GM18909 (cell line): ENCODE measurements at regions not wholly inside any gene's neighbourhood (a gene's known extent, or its start where the extent isn't known, plus 50 kb on each side); places are given as distances from the start of the nearest gene placed in this dataset.

ENCODE experiments used
- ATAC-seq: cut with Tn5 transposase; IDR thresholded peaks from one replicate; pipeline ENCODE4 v1.9.1; 2021; ENCODE audit warnings: mild to moderate bottlenecking; ENCODE audit not compliant: unreplicated experiment, poor library complexity

DNA sequence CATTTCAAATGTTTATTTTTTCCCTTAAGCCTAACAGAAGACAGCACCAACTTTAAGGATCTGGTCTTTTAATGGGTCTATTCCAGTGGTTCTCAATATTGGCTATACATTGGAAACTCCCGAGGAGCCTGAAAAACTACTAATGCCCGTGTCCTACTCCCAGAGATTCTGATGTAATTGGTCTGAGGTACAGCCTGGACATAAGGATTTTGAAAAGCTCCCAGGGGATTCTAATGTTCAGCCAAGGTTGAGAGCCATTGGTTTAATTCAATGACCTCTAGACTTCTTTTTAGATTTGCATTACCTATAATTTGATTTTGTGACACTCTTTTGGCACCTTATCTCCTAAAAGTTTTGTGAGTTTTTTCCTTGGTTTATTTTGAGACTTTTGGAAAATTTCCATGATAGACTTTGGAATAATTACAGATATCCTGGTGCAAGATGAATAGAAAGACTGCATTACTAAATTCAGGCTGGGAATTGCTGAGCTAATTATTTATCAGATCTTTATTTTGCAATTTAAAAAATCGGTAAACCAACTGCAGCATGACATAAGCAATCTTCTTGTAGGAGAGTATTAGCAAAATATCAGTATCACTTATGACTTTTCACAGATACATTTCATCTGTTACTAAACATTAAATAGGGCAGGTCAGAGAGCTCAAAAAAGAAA lies 91.5 kb upstream of the ELL2 start:
- ATAC-seq: no peak

DNA sequence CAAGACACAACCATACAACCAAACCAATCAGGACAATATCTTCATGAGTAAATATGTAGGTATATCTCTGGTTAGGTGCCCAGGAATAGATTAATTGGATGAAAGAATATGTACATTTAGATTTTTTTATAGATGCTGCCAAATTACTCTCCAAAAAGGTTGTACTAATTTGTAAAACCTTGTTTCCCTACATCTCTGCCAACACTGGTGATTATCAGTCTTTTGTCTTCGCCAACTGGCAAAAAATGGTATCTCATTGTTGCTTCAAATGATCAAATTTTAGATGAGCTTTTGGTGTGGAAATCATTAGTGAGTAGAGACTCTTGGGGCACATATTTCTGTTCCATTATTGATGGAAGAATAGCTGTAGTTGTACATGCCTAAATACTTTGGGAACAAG lies 90.7 kb upstream of the ELL2 start:
- no peak for ATAC-seq

GRCh38 chr5:96051401-96051830 lies 89.8 kb upstream of the ELL2 start:
- ATAC-seq: no peak

DNA sequence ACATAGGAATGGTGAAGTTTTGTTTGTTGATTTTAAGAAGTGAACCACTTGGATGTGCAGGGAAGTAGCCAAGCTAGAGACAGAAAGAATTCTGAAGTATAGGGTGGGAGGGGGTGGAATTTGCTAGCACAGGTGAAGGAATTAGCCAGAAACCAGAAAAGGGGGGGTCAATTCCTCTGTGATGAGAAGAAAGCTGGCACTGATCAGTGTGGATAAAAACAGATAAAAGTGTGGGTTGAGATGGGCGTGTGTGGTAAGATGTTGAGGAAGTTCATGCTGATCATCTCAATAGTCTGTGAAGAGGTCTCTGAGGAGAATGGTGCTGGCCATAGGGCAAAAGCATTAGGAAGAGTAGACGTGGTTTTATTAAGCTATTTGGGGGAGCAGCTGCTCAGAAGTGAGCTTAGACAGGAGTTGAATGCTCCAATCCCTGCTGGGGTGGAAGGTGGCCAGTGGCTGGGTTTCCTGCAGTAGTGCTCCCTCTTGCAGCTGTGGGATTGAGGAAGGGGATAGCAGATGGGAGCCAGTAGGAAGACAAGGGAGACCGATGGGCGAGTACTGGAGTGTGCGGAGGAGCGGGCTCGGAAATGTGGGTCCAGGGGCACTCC lies 88.7 kb upstream of the ELL2 start:
- no peak for ATAC-seq

GRCh38 chr5:96049398-96050272 lies 88.0 kb upstream of the ELL2 start:
- no peak for ATAC-seq

DNA sequence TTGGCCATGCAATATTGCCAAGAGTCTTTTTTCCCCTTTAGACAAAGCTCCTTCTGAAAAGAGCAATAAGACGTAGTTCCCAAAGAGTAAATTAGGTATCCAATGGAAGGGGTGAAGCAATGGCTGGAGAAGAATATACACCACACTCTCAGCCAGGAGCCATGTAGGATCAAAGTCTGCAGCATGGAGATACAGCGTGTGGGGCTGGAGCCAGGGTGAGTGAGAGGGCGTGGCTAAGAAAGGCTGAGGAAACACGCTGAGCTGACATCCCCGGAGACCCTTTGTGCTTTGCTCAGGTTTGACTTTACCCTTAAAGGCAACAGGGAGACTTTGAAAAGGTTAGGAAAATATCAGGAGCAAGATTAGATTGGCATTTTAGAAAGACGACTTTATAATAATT lies 87.1 kb upstream of the ELL2 start:
- no peak for ATAC-seq

- ATAC-seq: no peak
Observed at GRCh38 chr5:96045888-96046287, 84.2 kb upstream of the ELL2 start.

DNA sequence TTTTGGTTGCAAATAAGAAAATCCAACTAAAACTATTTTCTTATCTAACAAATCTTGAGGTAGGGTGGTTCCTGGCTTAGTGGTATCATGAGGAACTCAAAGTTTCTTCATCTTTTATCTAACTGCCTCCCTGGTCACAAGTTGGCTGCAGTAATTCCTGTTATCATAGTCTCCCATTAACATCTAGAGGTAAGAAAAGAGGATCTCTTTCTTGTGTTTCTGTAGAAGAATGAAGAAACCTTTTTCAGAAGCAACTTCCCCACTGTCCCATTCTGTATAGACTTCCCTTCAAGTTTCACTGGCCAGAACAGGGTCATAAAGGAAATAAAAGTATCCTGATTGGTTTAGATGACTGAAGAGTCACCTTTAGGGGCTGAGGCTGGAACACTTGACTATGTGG lies 81.8 kb upstream of the ELL2 start:
- no peak for ATAC-seq

DNA sequence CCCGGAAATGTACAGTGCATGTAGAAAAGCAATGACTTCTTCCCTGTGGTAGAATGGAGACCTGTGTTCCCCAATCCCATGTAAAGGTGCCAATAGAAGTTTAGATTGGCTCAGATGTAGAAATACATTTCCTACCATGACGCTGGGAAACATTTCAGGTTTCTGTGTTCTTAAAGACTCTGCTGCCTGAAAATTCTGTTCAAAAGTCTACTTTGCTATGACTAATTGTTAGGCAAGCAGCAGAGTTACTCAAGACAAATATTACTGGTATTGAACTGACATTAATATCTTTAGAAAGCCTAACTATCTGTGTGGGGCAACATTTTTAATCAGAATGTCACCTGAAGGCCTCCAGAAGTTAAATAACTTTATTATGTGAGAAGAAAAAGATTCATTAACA lies 75.5 kb upstream of the ELL2 start:
- ATAC-seq: no peak

GRCh38 chr5:96036301-96036700 lies 74.7 kb upstream of the ELL2 start:
- no peak for ATAC-seq

DNA sequence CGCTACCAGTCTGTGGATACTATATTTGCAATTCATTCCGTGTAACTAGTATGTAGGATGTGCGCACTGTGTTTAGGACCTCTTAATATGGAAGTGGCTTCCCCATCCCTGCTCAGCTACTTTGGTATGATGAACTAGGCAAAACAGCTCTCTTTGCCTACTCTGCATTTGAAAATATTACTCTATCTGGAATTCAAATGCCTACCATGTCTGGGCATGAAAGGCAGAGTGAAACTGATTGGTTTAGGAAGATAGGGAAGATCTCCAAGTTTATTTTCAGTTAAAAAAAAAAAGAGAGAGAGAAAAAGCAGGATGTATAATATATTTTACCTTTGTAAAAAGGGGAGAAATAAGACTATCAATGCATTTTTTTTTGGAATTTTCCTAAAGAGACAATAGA lies 74.1 kb upstream of the ELL2 start:
- no peak for ATAC-seq

GRCh38 chr5:96033116-96033515 lies 71.5 kb upstream of the ELL2 start:
- ATAC-seq: no peak

GRCh38 chr5:96031811-96032261 lies 70.2 kb upstream of the ELL2 start:
- no peak for ATAC-seq

DNA sequence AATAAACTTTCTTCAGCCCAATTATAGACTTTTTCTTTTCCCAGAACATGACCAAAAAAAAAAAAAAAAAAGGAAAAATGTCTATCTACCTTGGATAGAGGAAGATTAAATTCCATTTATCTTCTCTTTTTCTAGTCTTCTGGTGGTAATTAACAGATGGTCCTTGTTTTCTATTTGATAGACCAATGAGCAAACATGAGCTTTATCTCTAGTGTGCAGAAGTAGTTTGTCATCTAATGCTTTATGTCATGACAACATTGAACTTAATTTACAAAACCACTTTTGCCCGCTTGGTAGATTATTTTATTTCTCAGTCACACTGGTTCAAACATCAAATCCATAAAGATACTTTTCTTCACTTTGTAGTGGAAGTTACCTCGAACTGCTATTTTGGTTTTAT lies 69.5 kb upstream of the ELL2 start:
- ATAC-seq: no peak

- no peak for ATAC-seq
Observed at GRCh38 chr5:96026406-96027041, 64.9 kb upstream of the ELL2 start.

DNA sequence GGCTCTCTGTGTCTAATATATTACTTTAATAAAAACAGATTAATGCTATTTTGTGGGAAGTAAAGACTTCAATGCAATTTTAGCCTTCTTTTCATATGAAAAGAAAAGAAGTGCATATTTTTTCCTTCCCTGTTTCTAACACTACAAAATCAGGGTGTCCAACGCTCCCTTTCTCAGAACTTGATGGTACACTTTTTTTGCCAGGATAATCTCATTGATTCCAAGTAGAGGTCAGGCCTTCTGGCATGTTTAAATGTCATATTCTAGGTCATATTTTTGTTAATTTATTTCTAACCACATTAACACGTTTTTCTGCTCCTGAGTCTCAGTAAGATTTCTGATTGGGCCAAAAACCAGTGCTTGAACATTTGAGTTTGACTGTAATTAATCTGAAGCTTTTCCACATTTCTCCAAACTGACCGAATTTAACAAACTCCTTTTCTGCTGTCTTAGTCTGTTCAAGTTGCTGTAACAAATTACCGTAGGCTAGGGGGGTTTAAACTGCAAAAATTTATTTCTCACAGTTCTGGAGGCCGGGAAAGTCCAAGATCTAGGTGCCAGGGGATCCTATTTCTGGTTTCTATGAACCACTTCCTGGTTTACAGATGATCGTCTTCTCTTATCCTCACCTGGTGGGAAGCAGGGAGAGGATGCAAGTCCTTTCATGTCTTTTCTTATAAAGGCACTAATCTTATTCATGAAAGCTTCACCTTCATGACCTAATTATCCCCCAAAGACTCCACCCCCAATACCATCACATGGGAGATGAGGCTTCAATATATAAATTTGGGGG lies 63.2 kb upstream of the ELL2 start:
- no peak for ATAC-seq

DNA sequence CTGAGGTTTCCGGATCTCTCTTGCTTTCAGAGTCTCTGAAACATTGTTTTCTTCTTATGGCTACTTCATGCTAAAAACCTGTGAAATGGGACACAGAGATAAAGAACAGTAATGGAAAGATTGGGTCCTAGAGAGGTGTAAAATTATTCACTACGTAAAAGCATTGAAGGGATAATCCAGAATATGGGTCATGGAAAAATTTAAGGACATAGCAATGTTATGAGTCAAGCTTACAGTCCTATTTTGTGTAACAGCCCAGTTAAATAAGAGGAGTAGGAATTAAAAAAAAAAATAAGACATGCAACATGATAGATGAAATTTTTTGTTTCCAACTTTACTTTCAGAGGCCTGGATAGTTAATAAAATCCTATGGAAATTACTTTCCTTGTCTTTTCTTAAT lies 61.9 kb upstream of the ELL2 start:
- no peak for ATAC-seq

- no peak for ATAC-seq
Observed at GRCh38 chr5:96022971-96023370, 61.3 kb upstream of the ELL2 start.

DNA sequence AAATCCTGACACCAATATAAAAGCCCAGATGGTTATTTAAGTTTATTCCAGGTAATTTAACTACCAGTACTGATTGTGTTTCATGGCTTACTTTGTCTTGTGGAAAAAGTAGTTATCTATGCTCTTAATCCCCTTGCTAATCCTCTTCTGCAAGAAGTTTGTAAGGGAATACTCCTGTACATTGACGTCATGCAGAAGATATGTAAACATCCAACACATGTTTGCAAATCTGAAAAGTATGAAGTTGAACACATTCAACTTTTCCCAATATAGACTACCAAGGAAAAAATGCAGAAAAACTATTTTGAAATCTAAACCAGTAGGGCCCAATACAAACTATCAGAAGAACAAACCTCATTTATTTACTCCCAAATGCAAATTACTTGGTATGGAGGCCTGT lies 56.3 kb upstream of the ELL2 start:
- no peak for ATAC-seq

GRCh38 chr5:96016216-96016615 lies 54.6 kb upstream of the ELL2 start:
- no peak for ATAC-seq
